SU-DHL-6 (cell line): ENCODE measurements at regions not wholly inside any gene's neighbourhood (a gene's known extent, or its start where the extent isn't known, plus 50 kb on each side); places are given as distances from the start of the nearest gene placed in this dataset.

ENCODE experiments used
- H2AFZ ChIP-seq: fragments of 200-600 bp; sonication (generic); 2 replicates; pipeline ENCODE4 v1.6.1; 2014; ENCODE audit warnings: low read depth, mild to moderate bottlenecking, moderate library complexity, mixed read lengths, antibody characterized with exemption, low read length; ENCODE audit not compliant: severe bottlenecking
- H3F3A ChIP-seq: fragments of 200-600 bp; shearing (Covaris generic); 2 replicates; pipeline ENCODE4 v1.6.0; 2016; ENCODE audit warnings: antibody characterized with exemption, mild to moderate bottlenecking; ENCODE audit not compliant: insufficient read depth
- H3K27ac ChIP-seq: fragments of 200-600 bp; sonication (generic); 2 replicates; pipeline ENCODE4 v1.5.1; 2016; ENCODE audit warnings: low read depth, mild to moderate bottlenecking, low read length, moderate library complexity, mixed read lengths
- H3K27me3 ChIP-seq: fragments of 200-600 bp; sonication (generic), shearing (Covaris generic); 2 replicates; pipeline ENCODE4 v1.6.0; 2014; ENCODE audit warnings: mild to moderate bottlenecking, low read length
- H3K36me3 ChIP-seq: fragments of 200-600 bp; sonication (generic); 2 replicates; pipeline ENCODE4 v1.6.1; 2014; ENCODE audit warnings: mild to moderate bottlenecking, low read length, mixed read lengths
- H3K4me2 ChIP-seq: fragments of 300-600, 200-600 bp; shearing (Covaris generic), sonication (generic); 2 replicates; pipeline ENCODE4 v1.6.0; 2014; ENCODE audit warnings: low read length, low read depth, mild to moderate bottlenecking; ENCODE audit not compliant: poor library complexity, severe bottlenecking
- H3K4me3 ChIP-seq: fragments of 200-600 bp; sonication (generic); 2 replicates; pipeline ENCODE4 v1.5.1; 2014; ENCODE audit warnings: antibody characterized with exemption, low read length, mild to moderate bottlenecking, mixed read lengths; ENCODE audit not compliant: insufficient read depth, poor library complexity, severe bottlenecking
- H3K79me2 ChIP-seq: fragments of 200-600 bp; sonication (generic); 2 replicates; pipeline ENCODE4 v1.6.1; 2014; ENCODE audit warnings: mild to moderate bottlenecking, low read length, moderate library complexity; ENCODE audit not compliant: insufficient read depth
- H3K9ac ChIP-seq: fragments of 200-600 bp; sonication (generic); 2 replicates; pipeline ENCODE4 v1.7.0; 2014; ENCODE audit warnings: mild to moderate bottlenecking, low read length
- H3K9me2 ChIP-seq: fragments of 200-600 bp; sonication (generic); replicated peaks from 2 replicates; pipeline ENCODE4 v1.6.1; 2014; ENCODE audit warnings: low read length; ENCODE audit not compliant: insufficient read depth
- H3K9me3 ChIP-seq: fragments of 200-600 bp; sonication (generic); 2 replicates; pipeline ENCODE4 v1.6.1; 2014; ENCODE audit warnings: low read length, mixed read lengths; ENCODE audit not compliant: insufficient read depth
- H4K20me1 ChIP-seq: fragments of 200-600 bp; sonication (generic); 2 replicates; pipeline ENCODE4 v1.6.1; 2014; ENCODE audit warnings: low read depth, mild to moderate bottlenecking, antibody characterized with exemption, low read length, moderate library complexity, mixed read lengths
- EZH2phosphoT487 ChIP-seq: fragments of 200-600 bp; sonication (generic), shearing (Covaris generic); conservative IDR thresholded peaks from 2 replicates; pipeline ENCODE4 v1.6.1; 2018; ENCODE audit warnings: mild to moderate bottlenecking, antibody characterized with exemption, low read length, moderate library complexity, mixed read lengths
- TF ChIP-seq, protein P1 (sequence below): fragments of 200-600 bp; sonication (generic); IDR thresholded peaks from one replicate; pipeline ENCODE4 v1.5.1; 2017; ENCODE audit warnings: antibody characterized with exemption, mild to moderate bottlenecking, low read length, moderate library complexity; ENCODE audit not compliant: insufficient read depth, poor library complexity, severe bottlenecking

DNA sequence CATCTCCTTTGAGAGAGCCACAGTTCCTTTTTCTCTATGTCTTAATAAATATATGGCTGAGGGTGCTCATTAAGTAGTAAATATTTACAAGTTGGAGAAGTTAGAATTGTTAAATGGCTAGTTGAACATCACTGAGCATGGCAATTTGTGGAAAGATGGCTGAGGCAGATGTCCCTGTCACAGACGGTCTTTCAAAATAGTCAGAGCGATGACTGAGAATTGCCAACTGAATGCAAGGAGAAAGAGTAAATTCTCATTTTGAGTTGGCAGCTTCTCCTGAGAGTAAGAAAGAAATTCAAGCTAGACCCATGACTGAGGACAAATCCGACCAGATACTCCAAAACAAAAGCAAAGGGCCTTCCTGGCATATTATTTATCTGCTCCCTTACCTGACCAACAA is 617.9 kb downstream of the KCTD16 start:
- Histone ChIP-seq H3K4me3 (no peak overlapping the region), H3F3A (no peaks in the 10 kb centered on the region), H4K20me1 (no peaks in the 10 kb centered on the region), H3K9ac (no peak overlapping the region), H3K27ac (no peak overlapping the region), H3K4me2 (no peak overlapping the region), H3K36me3 (no peaks in the 10 kb centered on the region), H2AFZ (no peak overlapping the region), H3K9me2 (no peaks in the 10 kb centered on the region), H3K27me3 (no peaks in the 10 kb centered on the region), H3K9me3 (no peaks in the 10 kb centered on the region), H3K79me2 (no peaks in the 10 kb centered on the region)
- TF ChIP-seq, protein P1, sequence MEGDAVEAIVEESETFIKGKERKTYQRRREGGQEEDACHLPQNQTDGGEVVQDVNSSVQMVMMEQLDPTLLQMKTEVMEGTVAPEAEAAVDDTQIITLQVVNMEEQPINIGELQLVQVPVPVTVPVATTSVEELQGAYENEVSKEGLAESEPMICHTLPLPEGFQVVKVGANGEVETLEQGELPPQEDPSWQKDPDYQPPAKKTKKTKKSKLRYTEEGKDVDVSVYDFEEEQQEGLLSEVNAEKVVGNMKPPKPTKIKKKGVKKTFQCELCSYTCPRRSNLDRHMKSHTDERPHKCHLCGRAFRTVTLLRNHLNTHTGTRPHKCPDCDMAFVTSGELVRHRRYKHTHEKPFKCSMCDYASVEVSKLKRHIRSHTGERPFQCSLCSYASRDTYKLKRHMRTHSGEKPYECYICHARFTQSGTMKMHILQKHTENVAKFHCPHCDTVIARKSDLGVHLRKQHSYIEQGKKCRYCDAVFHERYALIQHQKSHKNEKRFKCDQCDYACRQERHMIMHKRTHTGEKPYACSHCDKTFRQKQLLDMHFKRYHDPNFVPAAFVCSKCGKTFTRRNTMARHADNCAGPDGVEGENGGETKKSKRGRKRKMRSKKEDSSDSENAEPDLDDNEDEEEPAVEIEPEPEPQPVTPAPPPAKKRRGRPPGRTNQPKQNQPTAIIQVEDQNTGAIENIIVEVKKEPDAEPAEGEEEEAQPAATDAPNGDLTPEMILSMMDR, result no peak
- no peak for TF ChIP-seq EZH2phosphoT487

- H3K9me2 ChIP-seq, result no peaks in the 10 kb centered on the region
- H3K9ac ChIP-seq, result no peak overlapping the region
- no peaks in the 10 kb centered on the region for H3K36me3 ChIP-seq
- no peaks in the 10 kb centered on the region for H3K9me3 ChIP-seq
- H3K79me2 ChIP-seq, result no peaks in the 10 kb centered on the region
- H3K4me2 ChIP-seq, result no peak overlapping the region
- no peaks in the 10 kb centered on the region for H4K20me1 ChIP-seq
- no peak overlapping the region for H3K27ac ChIP-seq
- no peak for TF ChIP-seq EZH2phosphoT487
- TF ChIP-seq, protein P1, result no peak
- H3F3A ChIP-seq, result no peaks in the 10 kb centered on the region
- no peak overlapping the region for H3K4me3 ChIP-seq
- no peak overlapping the region for H2AFZ ChIP-seq
- no peaks in the 10 kb centered on the region for H3K27me3 ChIP-seq
These were observed 617.4 kb downstream of the KCTD16 start for GRCh38 chr5:144788046-144788445.

GRCh38 chr5:144779368-144779767 is 608.7 kb downstream of the KCTD16 start:
- Histone ChIP-seq H3K4me2 (no peak overlapping the region), H4K20me1 (no peaks in the 10 kb centered on the region), H3F3A (no peaks in the 10 kb centered on the region), H3K9me3 (no peaks in the 10 kb centered on the region), H2AFZ (no peak overlapping the region), H3K27me3 (no peaks in the 10 kb centered on the region), H3K36me3 (no peaks in the 10 kb centered on the region), H3K4me3 (no peak overlapping the region), H3K9me2 (no peaks in the 10 kb centered on the region), H3K79me2 (no peaks in the 10 kb centered on the region), H3K9ac (no peak overlapping the region), H3K27ac (no peak overlapping the region)
- TF ChIP-seq, protein P1, result no peak
- no peak for TF ChIP-seq EZH2phosphoT487
